ENCODE measurements at regions not wholly inside any gene's neighbourhood (a gene's known extent, or its start where the extent isn't known, plus 50 kb on each side); places are given as distances from the start of the nearest gene placed in this dataset.

DNA sequence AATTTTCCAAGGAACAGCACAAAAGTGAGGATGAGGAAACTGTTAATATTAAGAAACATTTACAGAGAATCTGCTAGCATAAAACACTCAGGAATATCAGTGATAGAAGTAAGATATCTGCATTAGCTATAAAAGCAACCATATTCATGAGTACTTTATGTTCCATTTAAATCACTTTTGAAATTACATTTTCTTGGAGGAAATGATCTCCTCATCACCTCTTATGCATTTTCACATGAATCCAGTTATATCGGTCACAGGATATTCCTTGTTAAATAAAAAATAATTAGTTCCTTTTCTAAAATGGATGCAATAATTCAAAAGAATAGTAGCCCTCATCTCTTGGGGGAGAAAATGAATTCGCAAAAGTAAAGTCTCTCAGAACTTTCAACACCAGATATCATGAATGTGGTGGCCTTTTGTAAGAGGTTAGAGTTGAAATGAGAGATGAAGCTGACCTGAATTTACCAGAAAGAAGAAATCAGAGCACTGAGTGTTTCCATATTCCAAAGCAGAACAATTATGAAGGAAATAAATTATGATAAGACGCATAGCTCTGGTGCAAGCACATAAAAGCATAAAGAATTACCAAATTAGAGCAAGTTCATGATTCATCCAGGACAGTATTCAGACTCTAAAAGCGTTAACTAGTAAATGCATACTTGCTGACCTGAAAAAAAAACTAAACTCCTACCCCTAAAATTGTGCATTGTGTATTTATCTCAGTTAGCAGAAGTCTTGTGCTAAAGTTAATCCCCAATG lies 321.9 kb upstream of the CCDC54 start:
- TF ChIP-seq, protein P1, sequence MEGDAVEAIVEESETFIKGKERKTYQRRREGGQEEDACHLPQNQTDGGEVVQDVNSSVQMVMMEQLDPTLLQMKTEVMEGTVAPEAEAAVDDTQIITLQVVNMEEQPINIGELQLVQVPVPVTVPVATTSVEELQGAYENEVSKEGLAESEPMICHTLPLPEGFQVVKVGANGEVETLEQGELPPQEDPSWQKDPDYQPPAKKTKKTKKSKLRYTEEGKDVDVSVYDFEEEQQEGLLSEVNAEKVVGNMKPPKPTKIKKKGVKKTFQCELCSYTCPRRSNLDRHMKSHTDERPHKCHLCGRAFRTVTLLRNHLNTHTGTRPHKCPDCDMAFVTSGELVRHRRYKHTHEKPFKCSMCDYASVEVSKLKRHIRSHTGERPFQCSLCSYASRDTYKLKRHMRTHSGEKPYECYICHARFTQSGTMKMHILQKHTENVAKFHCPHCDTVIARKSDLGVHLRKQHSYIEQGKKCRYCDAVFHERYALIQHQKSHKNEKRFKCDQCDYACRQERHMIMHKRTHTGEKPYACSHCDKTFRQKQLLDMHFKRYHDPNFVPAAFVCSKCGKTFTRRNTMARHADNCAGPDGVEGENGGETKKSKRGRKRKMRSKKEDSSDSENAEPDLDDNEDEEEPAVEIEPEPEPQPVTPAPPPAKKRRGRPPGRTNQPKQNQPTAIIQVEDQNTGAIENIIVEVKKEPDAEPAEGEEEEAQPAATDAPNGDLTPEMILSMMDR (IDR thresholded peaks at IDR 0.05): no peak
- TF ChIP-seq EZH2phosphoT487 (IDR thresholded peaks at IDR 0.05; ENCODE audit: borderline replicate concordance, low read depth) (no peak), SIN3A (IDR thresholded peaks at IDR 0.05; ENCODE audit: borderline replicate concordance, low read depth, low read length) (no peak), GABPA (IDR thresholded peaks at IDR 0.05; ENCODE audit: low read depth) (no peak), POLR2AphosphoS5 (IDR thresholded peaks at IDR 0.05; ENCODE audit: low read depth, low read length) (no peak), FOXM1 (IDR thresholded peaks at IDR 0.05; ENCODE audit: low read depth) (no peak), JUND (IDR thresholded peaks at IDR 0.05) (no peak), RFX5 (IDR thresholded peaks at IDR 0.05; ENCODE audit: low read length) (no peak), RAD21 (IDR thresholded peaks at IDR 0.05; ENCODE audit: low read length) (no peak)
- TF ChIP-seq, protein P2, sequence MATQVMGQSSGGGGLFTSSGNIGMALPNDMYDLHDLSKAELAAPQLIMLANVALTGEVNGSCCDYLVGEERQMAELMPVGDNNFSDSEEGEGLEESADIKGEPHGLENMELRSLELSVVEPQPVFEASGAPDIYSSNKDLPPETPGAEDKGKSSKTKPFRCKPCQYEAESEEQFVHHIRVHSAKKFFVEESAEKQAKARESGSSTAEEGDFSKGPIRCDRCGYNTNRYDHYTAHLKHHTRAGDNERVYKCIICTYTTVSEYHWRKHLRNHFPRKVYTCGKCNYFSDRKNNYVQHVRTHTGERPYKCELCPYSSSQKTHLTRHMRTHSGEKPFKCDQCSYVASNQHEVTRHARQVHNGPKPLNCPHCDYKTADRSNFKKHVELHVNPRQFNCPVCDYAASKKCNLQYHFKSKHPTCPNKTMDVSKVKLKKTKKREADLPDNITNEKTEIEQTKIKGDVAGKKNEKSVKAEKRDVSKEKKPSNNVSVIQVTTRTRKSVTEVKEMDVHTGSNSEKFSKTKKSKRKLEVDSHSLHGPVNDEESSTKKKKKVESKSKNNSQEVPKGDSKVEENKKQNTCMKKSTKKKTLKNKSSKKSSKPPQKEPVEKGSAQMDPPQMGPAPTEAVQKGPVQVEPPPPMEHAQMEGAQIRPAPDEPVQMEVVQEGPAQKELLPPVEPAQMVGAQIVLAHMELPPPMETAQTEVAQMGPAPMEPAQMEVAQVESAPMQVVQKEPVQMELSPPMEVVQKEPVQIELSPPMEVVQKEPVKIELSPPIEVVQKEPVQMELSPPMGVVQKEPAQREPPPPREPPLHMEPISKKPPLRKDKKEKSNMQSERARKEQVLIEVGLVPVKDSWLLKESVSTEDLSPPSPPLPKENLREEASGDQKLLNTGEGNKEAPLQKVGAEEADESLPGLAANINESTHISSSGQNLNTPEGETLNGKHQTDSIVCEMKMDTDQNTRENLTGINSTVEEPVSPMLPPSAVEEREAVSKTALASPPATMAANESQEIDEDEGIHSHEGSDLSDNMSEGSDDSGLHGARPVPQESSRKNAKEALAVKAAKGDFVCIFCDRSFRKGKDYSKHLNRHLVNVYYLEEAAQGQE (IDR thresholded peaks at IDR 0.05; ENCODE audit: low read depth, low read length): no peak
- TF ChIP-seq, protein P3, sequence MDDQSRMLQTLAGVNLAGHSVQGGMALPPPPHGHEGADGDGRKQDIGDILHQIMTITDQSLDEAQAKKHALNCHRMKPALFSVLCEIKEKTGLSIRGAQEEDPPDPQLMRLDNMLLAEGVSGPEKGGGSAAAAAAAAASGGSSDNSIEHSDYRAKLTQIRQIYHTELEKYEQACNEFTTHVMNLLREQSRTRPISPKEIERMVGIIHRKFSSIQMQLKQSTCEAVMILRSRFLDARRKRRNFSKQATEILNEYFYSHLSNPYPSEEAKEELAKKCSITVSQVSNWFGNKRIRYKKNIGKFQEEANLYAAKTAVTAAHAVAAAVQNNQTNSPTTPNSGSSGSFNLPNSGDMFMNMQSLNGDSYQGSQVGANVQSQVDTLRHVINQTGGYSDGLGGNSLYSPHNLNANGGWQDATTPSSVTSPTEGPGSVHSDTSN (IDR thresholded peaks at IDR 0.05): no peak

Data from SK-N-SH (cell line).